ENCODE measurements at regions not wholly inside any gene's neighbourhood (a gene's known extent, or its start where the extent isn't known, plus 50 kb on each side); places are given as distances from the start of the nearest gene placed in this dataset.

DNA sequence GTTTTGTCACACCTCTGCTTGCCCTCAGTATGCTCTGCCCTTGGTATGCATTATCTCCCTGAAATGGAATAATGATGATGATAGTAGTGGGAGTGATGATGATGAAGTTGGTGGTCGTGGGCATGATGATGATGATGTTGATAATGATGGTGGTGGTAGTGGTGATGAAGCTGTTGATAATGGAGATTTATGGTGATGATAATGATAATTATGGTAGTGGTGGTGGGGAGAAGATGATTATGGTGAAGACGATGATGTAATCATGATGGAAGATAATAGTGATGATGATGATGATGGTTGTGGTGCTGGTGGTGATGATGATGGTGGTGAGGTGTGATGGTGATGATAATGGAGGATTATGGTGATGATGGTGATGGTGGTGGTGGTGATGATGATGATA, 390.1 kb upstream of the EEF2KMT start:
- Histone ChIP-seq H3K4me2 (ENCODE audit: low read depth, low read length) (no peak overlapping the region), H3K79me1 (ENCODE audit: low read depth in 1 of 2, low read length in 2 of 2) (no peaks in the 10 kb centered on the region), H2BK15ac (ENCODE audit: low read depth, low read length) (no peak overlapping the region), H2AK5ac (ENCODE audit: low read depth, low read length) (no peak overlapping the region), H3K56ac (ENCODE audit: extremely low read depth, insufficient read depth, low read length) (no peak overlapping the region), H3K4ac (ENCODE audit: low read depth, low read length) (no peak overlapping the region), H3K9me1 (ENCODE audit: insufficient read depth, low read length) (no peaks in the 10 kb centered on the region), H2BK5ac (ENCODE audit: low read depth, low read length, poor library complexity, severe bottlenecking) (no peak overlapping the region), H3K4me3 (ENCODE audit: insufficient read depth, low read depth, low read length) (no peak overlapping the region), H3K4me1 (ENCODE audit: control insufficient read depth, insufficient read depth, low read length) (no peaks in the 10 kb centered on the region), H3K27ac (ENCODE audit: insufficient read depth, low read length) (no peak overlapping the region), H2AK9ac (replicated peaks; ENCODE audit: low read depth, low read length, poor library complexity) (no peak overlapping the region), H3K36me3 (ENCODE audit: control insufficient read depth, insufficient read depth, low read length) (no peaks in the 10 kb centered on the region), H3K9me3 (ENCODE audit: control insufficient read depth, insufficient read depth, low read length) (peaks cover 20% of the 10 kb centered on the region), H2AFZ (replicated peaks; ENCODE audit: low read length, poor library complexity) (no peak overlapping the region), H3K18ac (ENCODE audit: low read depth, low read length) (no peak overlapping the region), H2BK120ac (ENCODE audit: low read depth, low read length) (no peak overlapping the region), H2BK20ac (ENCODE audit: low read depth, low read length) (no peak overlapping the region), H4K5ac (ENCODE audit: low read depth, low read length) (no peak overlapping the region), H3K14ac (replicated peaks; ENCODE audit: low read depth, low read length) (no peak overlapping the region), H4K8ac (ENCODE audit: low read depth in 2 of 2, low read length in 2 of 2) (no peak overlapping the region), H3K9ac (ENCODE audit: low read depth, low read length) (no peak overlapping the region), H4K91ac (ENCODE audit: insufficient read depth, low read depth, low read length) (no peak overlapping the region), H3K27me3 (ENCODE audit: control insufficient read depth, insufficient read depth, low read length) (no peaks in the 10 kb centered on the region), H4K20me1 (ENCODE audit: insufficient read depth, low read length) (no peaks in the 10 kb centered on the region), H3K23ac (ENCODE audit: low read depth, low read length) (no peak overlapping the region)
- in situ Hi-C loops (cut with MboI; ENCODE audit: low sequenced_read_pairs) (no loop called here), dilution Hi-C loops (cut with HindIII; ENCODE audit: low sequenced_read_pairs, unreplicated experiment) (no loop called here), intact Hi-C loops (cut with micrococcal nuclease) (no loop called here)
- WGBS, 2 experiments (ENCODE audit: extremely low coverage in 2 of 2, insufficient read length in 1 of 2) = 28% methylated on average over 2 of the region's 2 CpGs; no CpG with 5 or more reads in 1 of the 2 experiments
- no peak for ATAC-seq (ENCODE audit: low read depth)
- BruUV-seq (replicated peaks) = no TSS peak
- no peak for DNase-seq
- CTCF ChIA-PET = no interaction called here
- TF ChIP-seq USF2 (IDR thresholded peaks at IDR 0.05; ENCODE audit: low read depth, low read length) (no peak), RAD21 (IDR thresholded peaks at IDR 0.05; ENCODE audit: low read length) (no peak)
- TF ChIP-seq, protein P1, sequence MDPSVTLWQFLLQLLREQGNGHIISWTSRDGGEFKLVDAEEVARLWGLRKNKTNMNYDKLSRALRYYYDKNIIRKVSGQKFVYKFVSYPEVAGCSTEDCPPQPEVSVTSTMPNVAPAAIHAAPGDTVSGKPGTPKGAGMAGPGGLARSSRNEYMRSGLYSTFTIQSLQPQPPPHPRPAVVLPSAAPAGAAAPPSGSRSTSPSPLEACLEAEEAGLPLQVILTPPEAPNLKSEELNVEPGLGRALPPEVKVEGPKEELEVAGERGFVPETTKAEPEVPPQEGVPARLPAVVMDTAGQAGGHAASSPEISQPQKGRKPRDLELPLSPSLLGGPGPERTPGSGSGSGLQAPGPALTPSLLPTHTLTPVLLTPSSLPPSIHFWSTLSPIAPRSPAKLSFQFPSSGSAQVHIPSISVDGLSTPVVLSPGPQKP (IDR thresholded peaks at IDR 0.05; ENCODE audit: borderline replicate concordance, low read depth, low read length) = no peak
- POLR2A ChIA-PET (ENCODE audit: unreplicated experiment) = no interaction called here
